GM12878 (cell line): ENCODE measurements at regions not wholly inside any gene's neighbourhood (a gene's known extent, or its start where the extent isn't known, plus 50 kb on each side); places are given as distances from the start of the nearest gene placed in this dataset.

Experiments
- ATAC-seq: fragments of 200-7000 bp; cut with Tn5 transposase; 3 replicates; pipeline ENCODE4 v1.9.1; 2020; ENCODE audit warnings: mild to moderate bottlenecking, moderate library complexity
- BruUV-seq: library from RNA; stranded (reverse); fragments of 400-500 nt; replicated peaks from 2 replicates; lab custom pipeline; 2021; lab: Mats Ljungman, UMichigan
- CTCF ChIA-PET: fragments of 300-600 bp; sonication (Branson Sonifier 250); formaldehyde crosslinking; extraction: SDS; loops from one replicate; lab custom pipeline; 2021; ENCODE audit warnings: inconsistent platforms; lab: Yijun Ruan, JAX
- POLR2A ChIA-PET: fragments of 350-600 bp; formaldehyde crosslinking; extraction: SDS; loops from one replicate; lab custom pipeline; 2021; ENCODE audit warnings: inconsistent platforms; lab: Charles Lee
- RAD21 ChIA-PET: fragments of 300-600 bp; sonication (Branson Sonifier 250); formaldehyde crosslinking; loops from one replicate; lab custom pipeline; 2023; ENCODE audit warnings: antibody characterized with exemption; ENCODE audit not compliant: unreplicated experiment; lab: Charles Lee
- SMC1A ChIA-PET: fragments of 300-600 bp; sonication (Branson Sonifier 250); formaldehyde crosslinking; loops from one replicate; lab custom pipeline; 2023; ENCODE audit not compliant: unreplicated experiment, uncharacterized antibody; lab: Charles Lee
- DNase-seq: peaks from one replicate; pipeline ENCODE4 v3.0.0-alpha.2; 2011; ENCODE audit warnings: low read depth, low spot score
- FAIRE-seq: peaks from 3 replicates; lab custom pipeline; 2011; peaks lifted over from hg19 to GRCh38; lab: Jason Lieb, UNC
- H2AFZ ChIP-seq: 2 replicates; pipeline ENCODE4 v1.6.0; 2011; ENCODE audit warnings: low read depth, low read length, control low read depth; ENCODE audit not compliant: control insufficient read depth
- H3K27ac ChIP-seq: 2 replicates; pipeline ENCODE4 v1.5.1; 2011; ENCODE audit warnings: control low read depth; ENCODE audit not compliant: control insufficient read depth, insufficient read depth
- H3K27me3 ChIP-seq, 2 experiments: replicated peaks in 1 of 2; 2 replicates each; pipeline versions ENCODE4 v1.6.0 to v1.6.1; 2011; ENCODE audit warnings: low read length in 1 of 2; ENCODE audit not compliant: control insufficient read depth in 2 of 2, insufficient read depth in 2 of 2
- H3K36me3 ChIP-seq, 2 experiments: 2 replicates each; pipeline ENCODE4 v1.5.1; 2011; ENCODE audit warnings: low read length in 1 of 2; ENCODE audit not compliant: control insufficient read depth in 2 of 2, insufficient read depth in 2 of 2
- H3K4me1 ChIP-seq: 2 replicates; pipeline ENCODE4 v1.6.1; 2011; ENCODE audit warnings: mild to moderate bottlenecking, low read length, moderate library complexity, mixed read lengths; ENCODE audit not compliant: control insufficient read depth, insufficient read depth
- H3K4me2 ChIP-seq: 2 replicates; pipeline ENCODE4 v1.6.0; 2011; ENCODE audit warnings: control low read depth; ENCODE audit not compliant: control insufficient read depth, insufficient read depth
- H3K4me3 ChIP-seq: fragments of 200-600 bp; sonication (generic); 2 replicates; pipeline ENCODE4 v1.5.1; 2016
- H3K79me2 ChIP-seq: 2 replicates; pipeline ENCODE4 v1.6.0; 2011; ENCODE audit warnings: low read length; ENCODE audit not compliant: control insufficient read depth, insufficient read depth
- H3K9ac ChIP-seq: 2 replicates; pipeline ENCODE4 v1.8.0; 2011; ENCODE audit warnings: low read length, control low read depth, mixed read lengths; ENCODE audit not compliant: control insufficient read depth, insufficient read depth
- H3K9me3 ChIP-seq: replicated peaks from 3 replicates; pipeline ENCODE4 v1.5.1; 2011; ENCODE audit warnings: mild to moderate bottlenecking, low read length; ENCODE audit not compliant: control insufficient read depth, insufficient read depth
- H4K20me1 ChIP-seq: 2 replicates; pipeline ENCODE4 v1.6.0; 2011; ENCODE audit not compliant: control insufficient read depth, insufficient read depth
- ASH2L ChIP-seq: fragments of 300-600, 200-600 bp; sonication (generic); IDR thresholded peaks from 2 replicates; pipeline ENCODE4 v1.6.1; 2017; ENCODE audit warnings: low read depth, mild to moderate bottlenecking, borderline replicate concordance
- EED ChIP-seq: sonication (generic); IDR thresholded peaks from 2 replicates; pipeline ENCODE4 v1.6.1; 2016; ENCODE audit warnings: antibody characterized with exemption, low read depth
- KAT2A ChIP-seq: conservative IDR thresholded peaks from 2 replicates; pipeline ENCODE4 v1.6.1; 2011; ENCODE audit warnings: low read depth, low read length; ENCODE audit not compliant: control insufficient read depth
- MTA3 ChIP-seq: IDR thresholded peaks from 2 replicates; pipeline ENCODE4 v1.6.1; 2012; ENCODE audit warnings: low read length, inconsistent platforms, borderline replicate concordance
- NR2C1 ChIP-seq: fragments of 450-650 bp; IDR thresholded peaks from 2 replicates; pipeline ENCODE4 v1.6.1; 2017; ENCODE audit warnings: antibody characterized with exemption, mild to moderate bottlenecking, moderate library complexity
- PAX5 ChIP-seq: IDR thresholded peaks from 2 replicates; pipeline ENCODE4 v1.6.1; 2011; ENCODE audit warnings: low read depth, low read length, borderline replicate concordance
- PML ChIP-seq: IDR thresholded peaks from 2 replicates; pipeline ENCODE4 v1.6.1; 2012; ENCODE audit warnings: low read length, inconsistent platforms
- SRF ChIP-seq, 2 experiments: IDR thresholded peaks; 2 replicates each; pipeline ENCODE4 v1.6.1; 2011; ENCODE audit warnings: low read depth in 2 of 2, low read length in 2 of 2, mild to moderate bottlenecking in 1 of 2, moderate library complexity in 1 of 2
- TARDBP ChIP-seq: IDR thresholded peaks from 2 replicates; pipeline ENCODE4 v1.6.1; 2016; ENCODE audit warnings: borderline replicate concordance
- WGBS: methylation state at CpG from one replicate; pipeline ENCODE4 v1.1.6; 2016; ENCODE audit warnings: low lambda C conversion rate; ENCODE audit not compliant: insufficient replicate concordance, insufficient coverage; ENCODE audit errors: missing lambda C conversion rate; 5-methylcytosine and 5-hydroxymethylcytosine counted together
- in situ Hi-C: fragments of 300-500 bp; cut with MboI; formaldehyde crosslinking; loops from 9 replicates; pipeline ENCODE4 v1.14.3; 2018; ENCODE audit warnings: mixed read lengths
- intact Hi-C: fragments of 100-400 bp; cut with micrococcal nuclease; formaldehyde crosslinking; loops from one replicate; pipeline ENCODE4 v1.14.2; 2022; ENCODE audit not compliant: unreplicated experiment

DNA sequence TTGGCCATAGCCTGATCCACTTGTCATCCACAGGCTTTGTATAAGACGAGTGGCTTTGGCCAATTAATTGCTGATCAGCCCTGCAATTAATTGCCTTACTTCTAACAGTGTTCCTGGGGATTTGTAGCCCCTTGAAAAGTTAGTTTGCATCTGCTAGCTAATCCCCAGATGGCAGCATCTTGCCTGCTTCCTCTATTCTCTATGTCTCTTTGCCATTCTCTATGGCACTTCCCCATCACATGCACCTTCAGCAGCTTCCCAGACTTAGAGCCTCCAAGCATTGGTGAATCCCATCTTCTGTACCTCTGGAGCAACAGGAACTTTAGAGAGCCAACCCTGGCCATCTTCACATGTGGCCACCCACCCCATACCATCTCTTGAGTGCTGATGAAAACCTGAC is 197.0 kb upstream of the DMAC1 start (continued):
- TF ChIP-seq KAT2A (no peak), PML (no peak), MTA3 (no peak), TARDBP (no peak), PAX5 (no peak), SRF (IDR thresholded peaks at IDR 0.05; ENCODE audit: low read depth in 2 of 2, low read length in 2 of 2) (no peak), NR2C1 (no peak)

GRCh38 chr9:7988644-7989280 is 189.2 kb upstream of the DMAC1 start:
- ATAC-seq (no peak), DNase-seq (no peak), FAIRE-seq (no peak)
- Histone ChIP-seq H3K9me3 (no peaks in the 10 kb centered on the region), H3K36me3 (no peaks in the 10 kb centered on the region), H4K20me1 (no peaks in the 10 kb centered on the region), H3K4me3 (no peak overlapping the region), H3K9ac (no peak overlapping the region), H3K4me1 (no peaks in the 10 kb centered on the region), H2AFZ (no peak overlapping the region), H3K27ac (no peak overlapping the region), H3K27me3 (no peaks in the 10 kb centered on the region), H3K79me2 (no peaks in the 10 kb centered on the region), H3K4me2 (no peak overlapping the region)
- intact Hi-C loops (no loop called here), in situ Hi-C loops (no loop called here)
- POLR2A ChIA-PET: no interaction called here
- TF ChIP-seq ASH2L (no peak), EED (0 out of 2 replicates have a peak, but pooled peaks have one; percentile 18)
- RAD21 ChIA-PET: no interaction called here
- CTCF ChIA-PET: no interaction called here
- WGBS: 0% methylated on average over 1 of the region's 1 CpG
- BruUV-seq: no TSS peak
- SMC1A ChIA-PET: interaction anchor here (0.9 to 1.4 kb wide), 2 partner anchors 11 to 13 kb away, joined by 4 to 7 read pairs; no protein-coding TSS in a partner anchor
